Astrocyte (in vitro differentiated cells and primary cell): ENCODE measurements at regions not wholly inside any gene's neighbourhood (a gene's known extent, or its start where the extent isn't known, plus 50 kb on each side); places are given as distances from the start of the nearest gene placed in this dataset.

ENCODE experiments used
- CTCF ChIP-seq: IDR thresholded peaks from 2 replicates; pipeline ENCODE4 v1.5.1; 2011; ENCODE audit warnings: low read depth, mild to moderate bottlenecking, inconsistent platforms, low read length, moderate library complexity; ENCODE audit not compliant: insufficient read depth
- EZH2 ChIP-seq: IDR thresholded peaks from 2 replicates; pipeline ENCODE4 v1.6.1; 2012; ENCODE audit warnings: mild to moderate bottlenecking, low read length, inconsistent platforms; ENCODE audit not compliant: insufficient read depth

GRCh38 chr14:83309833-83310232 lies 1776.2 kb upstream of the SEL1L start:
- TF ChIP-seq CTCF (no peak), EZH2 (no peak)
